Lower leg skin (tissue), 3 donors: ENCODE measurements at regions not wholly inside any gene's neighbourhood (a gene's known extent, or its start where the extent isn't known, plus 50 kb on each side); places are given as distances from the start of the nearest gene placed in this dataset.

Experiments used
- CTCF ChIP-seq, 3 donors: fragments of 450-650 bp; IDR thresholded peaks; one replicate each; pipeline ENCODE4 v1.5.1; 2016; ENCODE audit warnings: antibody characterized with exemption in 3 of 3, mild to moderate bottlenecking in 3 of 3, moderate library complexity in 2 of 3
- POLR2A ChIP-seq, 2 donors: fragments of 450-650 bp; IDR thresholded peaks; one replicate each; pipeline ENCODE4 v1.6.1; 2016 to 2017; ENCODE audit warnings: antibody characterized with exemption in 2 of 2, mild to moderate bottlenecking in 1 of 2, moderate library complexity in 1 of 2

GRCh38 chr4:8780596-8781368, 90.9 kb downstream of the HMX1 start:
- TF ChIP-seq CTCF (IDR thresholded peaks at IDR 0.05) (no peak), POLR2A (IDR thresholded peaks at IDR 0.05) (no peak)
